ENCODE measurements at regions not wholly inside any gene's neighbourhood (a gene's known extent, or its start where the extent isn't known, plus 50 kb on each side); places are given as distances from the start of the nearest gene placed in this dataset.

- no peak for DNase-seq (ENCODE audit: extremely low spot score)
- CTCF ChIA-PET: no interaction called here
- TF ChIP-seq, protein P1, sequence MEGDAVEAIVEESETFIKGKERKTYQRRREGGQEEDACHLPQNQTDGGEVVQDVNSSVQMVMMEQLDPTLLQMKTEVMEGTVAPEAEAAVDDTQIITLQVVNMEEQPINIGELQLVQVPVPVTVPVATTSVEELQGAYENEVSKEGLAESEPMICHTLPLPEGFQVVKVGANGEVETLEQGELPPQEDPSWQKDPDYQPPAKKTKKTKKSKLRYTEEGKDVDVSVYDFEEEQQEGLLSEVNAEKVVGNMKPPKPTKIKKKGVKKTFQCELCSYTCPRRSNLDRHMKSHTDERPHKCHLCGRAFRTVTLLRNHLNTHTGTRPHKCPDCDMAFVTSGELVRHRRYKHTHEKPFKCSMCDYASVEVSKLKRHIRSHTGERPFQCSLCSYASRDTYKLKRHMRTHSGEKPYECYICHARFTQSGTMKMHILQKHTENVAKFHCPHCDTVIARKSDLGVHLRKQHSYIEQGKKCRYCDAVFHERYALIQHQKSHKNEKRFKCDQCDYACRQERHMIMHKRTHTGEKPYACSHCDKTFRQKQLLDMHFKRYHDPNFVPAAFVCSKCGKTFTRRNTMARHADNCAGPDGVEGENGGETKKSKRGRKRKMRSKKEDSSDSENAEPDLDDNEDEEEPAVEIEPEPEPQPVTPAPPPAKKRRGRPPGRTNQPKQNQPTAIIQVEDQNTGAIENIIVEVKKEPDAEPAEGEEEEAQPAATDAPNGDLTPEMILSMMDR (IDR thresholded peaks at IDR 0.05; ENCODE audit: control extremely low read depth, extremely low read depth, low read depth, missing control alignments): no peak
- POLR2A ChIA-PET: no interaction called here
These were observed 152.0 kb downstream of the FBLN2 start for GRCh38 chr3:13700889-13701288.

- ChIA-PET CTCF (no interaction called here), POLR2A (no interaction called here)
- TF ChIP-seq, protein P1 (IDR thresholded peaks at IDR 0.05; ENCODE audit: control extremely low read depth, extremely low read depth, low read depth, missing control alignments): no peak
- no peak for DNase-seq (ENCODE audit: extremely low spot score)
These were observed 151.4 kb downstream of the FBLN2 start for GRCh38 chr3:13700362-13700761.

- TF ChIP-seq, protein P1 (IDR thresholded peaks at IDR 0.05; ENCODE audit: control extremely low read depth, extremely low read depth, low read depth, missing control alignments): no peak
- POLR2A ChIA-PET: no interaction called here
- CTCF ChIA-PET: interaction anchor here (1.0 kb wide), 1 partner anchor 22 kb away, joined by 3 read pairs; no protein-coding TSS in a partner anchor
- DNase-seq (ENCODE audit: extremely low spot score): no peak
These were observed 147.8 kb downstream of the FBLN2 start for GRCh38 chr3:13696699-13697098.

DNA sequence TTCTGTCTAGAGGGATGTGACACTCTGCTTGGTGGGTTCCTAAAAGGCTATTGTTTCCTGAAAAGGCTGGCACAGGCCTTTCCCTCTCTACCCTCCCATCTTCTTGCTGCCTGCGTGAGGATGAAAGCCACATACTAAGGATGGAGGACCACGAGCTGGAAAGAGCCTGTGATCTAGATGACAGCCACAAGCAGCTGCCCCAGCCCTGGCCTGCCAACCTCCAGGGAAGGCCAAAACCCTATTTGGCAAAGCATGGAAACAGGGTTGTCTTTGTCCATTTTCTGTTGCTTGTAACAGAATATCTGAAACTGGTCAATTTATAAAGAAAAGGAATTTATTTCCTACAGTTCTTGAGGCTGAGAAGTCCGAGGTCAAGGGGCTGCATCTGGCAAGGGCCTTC is 144.5 kb downstream of the FBLN2 start:
- POLR2A ChIA-PET: no interaction called here
- CTCF ChIA-PET: no interaction called here
- TF ChIP-seq, protein P1 (IDR thresholded peaks at IDR 0.05; ENCODE audit: control extremely low read depth, extremely low read depth, low read depth, missing control alignments): no peak
- DNase-seq (ENCODE audit: extremely low spot score): no peak

DNA sequence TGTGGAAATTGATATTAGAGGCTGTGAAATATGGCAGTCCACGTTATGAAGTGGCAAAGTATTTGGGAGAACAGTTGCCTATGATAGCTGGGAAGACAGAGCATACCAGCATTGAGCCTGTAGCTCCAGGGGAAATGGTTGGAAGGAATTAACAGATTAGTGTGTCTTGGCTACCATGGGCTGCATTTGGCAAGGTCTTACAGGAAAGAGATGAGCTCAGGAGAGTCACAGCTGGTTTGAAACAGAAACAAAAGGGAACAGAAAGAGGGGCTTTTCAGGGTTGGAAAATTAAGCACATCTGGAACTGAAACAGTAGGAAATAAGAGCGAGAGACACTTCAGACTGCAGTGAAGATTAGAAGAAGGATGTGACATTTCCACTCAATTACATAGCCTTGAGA is 141.7 kb downstream of the FBLN2 start:
- TF ChIP-seq, protein P1 (IDR thresholded peaks at IDR 0.05; ENCODE audit: control extremely low read depth, extremely low read depth, low read depth, missing control alignments): no peak
- no peak for DNase-seq (ENCODE audit: extremely low spot score)
- CTCF ChIA-PET: interaction anchor here (0.7 to 1.6 kb wide), 2 partner anchors 30 to 42 kb away, joined by 3 to 4 read pairs; no protein-coding TSS in a partner anchor
- POLR2A ChIA-PET: no interaction called here

DNA sequence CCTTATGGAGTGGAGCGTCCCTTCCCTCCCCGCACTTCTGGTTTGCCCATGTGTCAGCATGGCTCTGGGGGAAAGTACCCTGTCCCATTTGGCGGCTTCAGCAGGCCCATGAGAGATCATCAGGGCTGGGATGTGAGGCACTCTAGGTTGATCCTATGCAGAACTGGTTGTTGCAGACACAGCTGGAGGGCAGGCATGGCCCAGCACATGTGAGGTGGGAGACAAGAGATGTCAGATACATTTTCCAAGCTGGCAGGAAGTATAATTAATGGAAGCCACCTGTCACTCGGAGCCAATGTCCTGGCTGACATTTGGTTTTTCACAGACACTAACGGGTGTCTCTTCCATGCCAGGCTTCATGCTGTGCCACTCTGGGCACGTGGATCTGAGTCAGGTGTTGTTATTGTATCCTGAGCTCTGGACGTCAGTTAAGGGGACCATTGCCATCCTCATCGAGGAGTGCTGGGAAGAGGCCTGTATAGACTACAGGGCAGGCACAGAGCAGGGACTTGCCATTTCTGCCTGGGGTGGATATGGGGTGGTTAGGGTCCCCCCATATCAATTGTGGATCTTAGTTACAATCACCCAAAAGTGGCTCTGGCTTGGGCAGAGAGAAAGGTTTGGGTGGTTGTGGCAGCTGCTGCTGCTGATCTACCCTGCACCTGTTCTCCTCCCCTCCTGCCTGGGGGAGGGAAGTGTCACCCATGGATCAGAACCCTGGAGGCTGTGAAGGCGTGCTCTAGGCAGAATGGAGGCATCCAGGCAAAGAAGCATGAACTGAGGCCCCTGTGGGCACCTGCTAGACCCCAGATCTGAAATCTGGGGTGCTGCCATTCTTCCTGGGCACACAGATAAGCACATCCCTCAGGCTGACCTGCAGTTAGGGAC is 140.7 kb downstream of the FBLN2 start:
- TF ChIP-seq, protein P1 (IDR thresholded peaks at IDR 0.05; ENCODE audit: control extremely low read depth, extremely low read depth, low read depth, missing control alignments): no peak
- DNase-seq (ENCODE audit: extremely low spot score): no peak
- ChIA-PET CTCF (interaction anchor here (1.6 to 4.8 kb wide), 2 partner anchors 32 to 41 kb away, joined by 4 to 14 read pairs; no protein-coding TSS in a partner anchor), POLR2A (no interaction called here)

Data from GM10248 (cell line).